HEK293 (cell line): ENCODE measurements at regions not wholly inside any gene's neighbourhood (a gene's known extent, or its start where the extent isn't known, plus 50 kb on each side); places are given as distances from the start of the nearest gene placed in this dataset.

Experiments
- CTCF ChIA-PET: fragments of 350-600 bp; formaldehyde crosslinking; extraction: SDS; loops from one replicate; lab custom pipeline; 2021; ENCODE audit warnings: antibody characterized with exemption; lab: Yijun Ruan, JAX
- POLR2A ChIA-PET: fragments of 300-600 bp; formaldehyde crosslinking; extraction: SDS; loops from one replicate; lab custom pipeline; 2020; ENCODE audit warnings: antibody characterized with exemption, inconsistent platforms; lab: Yijun Ruan, JAX
- H3K27ac ChIP-seq: fragments of 200-500 bp; sonication (Bioruptor generic); 2 replicates; pipeline ENCODE4 v1.5.1; 2014; ENCODE audit warnings: low read depth, low read length, control low read depth, inconsistent platforms; ENCODE audit errors: extremely low read depth
- H3K36me3 ChIP-seq, 2 experiments: fragments of 200-500 bp in 1 of 2; sonication (Bioruptor generic) in 1 of 2; 1 replicate in 1 of 2; 2 replicates in 1 of 2; pipeline ENCODE4 v1.5.1; 2014 to 2017; ENCODE audit warnings: inconsistent platforms in 2 of 2, low read length in 2 of 2; ENCODE audit not compliant: control insufficient read depth in 2 of 2, insufficient read depth in 1 of 2
- H3K4me1 ChIP-seq: fragments of 200-500 bp; sonication (Bioruptor generic); 2 replicates; pipeline ENCODE4 v1.5.1; 2014; ENCODE audit warnings: mild to moderate bottlenecking, low read length, inconsistent platforms; ENCODE audit not compliant: control insufficient read depth, insufficient read depth
- H3K4me3 ChIP-seq: 2 replicates; pipeline ENCODE4 v1.5.1; 2011; ENCODE audit warnings: low read depth, mild to moderate bottlenecking, control low read depth, low read length, moderate library complexity
- H3K9me3 ChIP-seq: fragments of 200-500 bp; sonication (Bioruptor generic); 2 replicates; pipeline ENCODE4 v1.5.1; 2014; ENCODE audit warnings: low read depth, low read length, inconsistent platforms; ENCODE audit not compliant: control insufficient read depth, insufficient read depth
- BCL11B ChIP-seq: fragments of 450-650 bp; formaldehyde crosslinking; IDR thresholded peaks from 2 replicates; pipeline ENCODE4 v1.5.1; 2016; ENCODE audit warnings: low read depth, missing biosample characterization, missing genetic modification characterization
- FEZF1 ChIP-seq: fragments of 450-650 bp; formaldehyde crosslinking; IDR thresholded peaks from 2 replicates; pipeline ENCODE4 v1.5.1; 2016; ENCODE audit warnings: missing biosample characterization, missing genetic modification characterization
- HOXC10 ChIP-seq: sonication (generic); formaldehyde crosslinking; IDR thresholded peaks from 2 replicates; pipeline ENCODE4 v1.8.1; 2023; ENCODE audit warnings: mild to moderate bottlenecking, missing genetic modification reagents
- IKZF3 ChIP-seq: fragments of 450-650 bp; IDR thresholded peaks from 2 replicates; pipeline ENCODE4 v1.5.0; 2018; ENCODE audit warnings: missing biosample characterization, mild to moderate bottlenecking, missing genetic modification characterization, moderate library complexity
- SP2 ChIP-seq: fragments of 450-650 bp; formaldehyde crosslinking; IDR thresholded peaks from 2 replicates; pipeline ENCODE4 v1.5.1; 2016; ENCODE audit warnings: missing biosample characterization, missing genetic modification characterization
- ZNF157 ChIP-seq: fragments of 450-650 bp; formaldehyde crosslinking; IDR thresholded peaks from 2 replicates; pipeline ENCODE4 v1.5.1; 2016; ENCODE audit warnings: missing biosample characterization, missing genetic modification characterization
- ZNF175 ChIP-seq: fragments of 450-650 bp; formaldehyde crosslinking; IDR thresholded peaks from 2 replicates; pipeline ENCODE4 v1.5.1; 2016; ENCODE audit warnings: missing biosample characterization, missing genetic modification characterization
- ZNF184 ChIP-seq: fragments of 450-650 bp; IDR thresholded peaks from 2 replicates; pipeline ENCODE4 v1.5.1; 2018; ENCODE audit warnings: missing biosample characterization, mild to moderate bottlenecking, missing genetic modification characterization
- ZNF311 ChIP-seq: fragments of 450-650 bp; formaldehyde crosslinking; IDR thresholded peaks from 2 replicates; pipeline ENCODE4 v1.5.1; 2017; ENCODE audit warnings: missing biosample characterization, missing genetic modification characterization, borderline replicate concordance
- ZNF37A ChIP-seq: fragments of 450-650 bp; IDR thresholded peaks from 2 replicates; pipeline ENCODE4 v1.5.1; 2018; ENCODE audit warnings: missing biosample characterization, missing genetic modification characterization
- ZNF555 ChIP-seq: fragments of 450-650 bp; formaldehyde crosslinking; conservative IDR thresholded peaks from 2 replicates; pipeline ENCODE4 v1.5.1; 2017; ENCODE audit warnings: missing biosample characterization, mild to moderate bottlenecking, missing genetic modification characterization, inconsistent platforms
- ZNF585B ChIP-seq: fragments of 450-650 bp; formaldehyde crosslinking; IDR thresholded peaks from 2 replicates; pipeline ENCODE4 v1.5.1; 2016; ENCODE audit warnings: missing biosample characterization, missing genetic modification characterization
- ZNF670 ChIP-seq: fragments of 450-650 bp; formaldehyde crosslinking; IDR thresholded peaks from 2 replicates; pipeline ENCODE4 v1.5.1; 2016; ENCODE audit warnings: missing biosample characterization, missing genetic modification characterization, low read depth
- ZNF830 ChIP-seq: fragments of 450-650 bp; IDR thresholded peaks from 2 replicates; pipeline ENCODE4 v1.5.0; 2018; ENCODE audit warnings: missing biosample characterization, missing genetic modification characterization, low read depth, mild to moderate bottlenecking, moderate library complexity
- TF ChIP-seq, protein P1 (sequence below): fragments of 450-650 bp; formaldehyde crosslinking; IDR thresholded peaks from 2 replicates; pipeline ENCODE4 v1.5.1; 2016; ENCODE audit warnings: missing biosample characterization, missing genetic modification characterization
- TF ChIP-seq, protein P2 (sequence below): fragments of 450-650 bp; formaldehyde crosslinking; IDR thresholded peaks from 2 replicates; pipeline ENCODE4 v1.5.1; 2017; ENCODE audit warnings: missing biosample characterization, mild to moderate bottlenecking, missing genetic modification characterization, moderate library complexity
- TF ChIP-seq, protein P3 (sequence below): fragments of 450-650 bp; formaldehyde crosslinking; IDR thresholded peaks from 2 replicates; pipeline ENCODE4 v1.5.1; 2016; ENCODE audit warnings: missing biosample characterization, missing genetic modification characterization
- TF ChIP-seq, protein P4 (sequence below): fragments of 450-650 bp; formaldehyde crosslinking; IDR thresholded peaks from 2 replicates; pipeline ENCODE4 v1.5.1; 2017; ENCODE audit warnings: missing biosample characterization, missing genetic modification characterization
- TF ChIP-seq, protein P5 (sequence below): fragments of 450-650 bp; formaldehyde crosslinking; IDR thresholded peaks from 2 replicates; pipeline ENCODE4 v1.5.1; 2016; ENCODE audit warnings: missing biosample characterization, missing genetic modification characterization, low read depth

DNA sequence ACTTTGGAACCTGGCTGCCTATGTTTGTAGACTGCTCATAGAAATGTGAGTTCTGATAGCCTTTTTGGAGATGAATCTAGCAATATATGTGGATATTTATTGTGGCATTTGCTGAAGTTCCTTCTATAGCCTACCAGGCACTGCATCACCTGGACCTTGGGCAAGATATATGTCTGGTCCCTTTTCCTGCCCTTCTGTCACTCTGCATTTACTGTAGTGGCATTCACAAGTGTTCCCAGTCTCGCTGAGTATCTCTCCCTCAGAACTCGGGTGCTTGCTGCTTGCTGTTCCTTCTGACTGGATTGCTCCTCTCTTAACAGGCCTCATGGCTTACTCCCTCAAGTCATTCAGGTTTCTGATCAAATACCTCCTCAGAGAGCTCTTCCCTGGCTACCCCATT lies 145.0 kb downstream of the UBE2E3 start (continued):
- TF ChIP-seq, protein P1, sequence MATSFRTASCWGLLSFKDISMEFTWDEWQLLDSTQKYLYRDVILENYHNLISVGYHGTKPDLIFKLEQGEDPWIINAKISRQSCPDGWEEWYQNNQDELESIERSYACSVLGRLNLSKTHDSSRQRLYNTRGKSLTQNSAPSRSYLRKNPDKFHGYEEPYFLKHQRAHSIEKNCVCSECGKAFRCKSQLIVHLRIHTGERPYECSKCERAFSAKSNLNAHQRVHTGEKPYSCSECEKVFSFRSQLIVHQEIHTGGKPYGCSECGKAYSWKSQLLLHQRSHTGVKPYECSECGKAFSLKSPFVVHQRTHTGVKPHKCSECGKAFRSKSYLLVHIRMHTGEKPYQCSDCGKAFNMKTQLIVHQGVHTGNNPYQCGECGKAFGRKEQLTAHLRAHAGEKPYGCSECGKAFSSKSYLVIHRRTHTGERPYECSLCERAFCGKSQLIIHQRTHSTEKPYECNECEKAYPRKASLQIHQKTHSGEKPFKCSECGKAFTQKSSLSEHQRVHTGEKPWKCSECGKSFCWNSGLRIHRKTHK = no peak
- TF ChIP-seq ZNF555 (tag by site-specific recombination) (no peak), BCL11B (tag by site-specific recombination) (no peak)
- TF ChIP-seq, protein P2, sequence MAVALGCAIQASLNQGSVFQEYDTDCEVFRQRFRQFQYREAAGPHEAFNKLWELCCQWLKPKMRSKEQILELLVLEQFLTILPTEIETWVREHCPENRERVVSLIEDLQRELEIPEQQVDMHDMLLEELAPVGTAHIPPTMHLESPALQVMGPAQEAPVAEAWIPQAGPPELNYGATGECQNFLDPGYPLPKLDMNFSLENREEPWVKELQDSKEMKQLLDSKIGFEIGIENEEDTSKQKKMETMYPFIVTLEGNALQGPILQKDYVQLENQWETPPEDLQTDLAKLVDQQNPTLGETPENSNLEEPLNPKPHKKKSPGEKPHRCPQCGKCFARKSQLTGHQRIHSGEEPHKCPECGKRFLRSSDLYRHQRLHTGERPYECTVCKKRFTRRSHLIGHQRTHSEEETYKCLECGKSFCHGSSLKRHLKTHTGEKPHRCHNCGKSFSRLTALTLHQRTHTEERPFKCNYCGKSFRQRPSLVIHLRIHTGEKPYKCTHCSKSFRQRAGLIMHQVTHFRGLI (tag by site-specific recombination) = no peak

DNA sequence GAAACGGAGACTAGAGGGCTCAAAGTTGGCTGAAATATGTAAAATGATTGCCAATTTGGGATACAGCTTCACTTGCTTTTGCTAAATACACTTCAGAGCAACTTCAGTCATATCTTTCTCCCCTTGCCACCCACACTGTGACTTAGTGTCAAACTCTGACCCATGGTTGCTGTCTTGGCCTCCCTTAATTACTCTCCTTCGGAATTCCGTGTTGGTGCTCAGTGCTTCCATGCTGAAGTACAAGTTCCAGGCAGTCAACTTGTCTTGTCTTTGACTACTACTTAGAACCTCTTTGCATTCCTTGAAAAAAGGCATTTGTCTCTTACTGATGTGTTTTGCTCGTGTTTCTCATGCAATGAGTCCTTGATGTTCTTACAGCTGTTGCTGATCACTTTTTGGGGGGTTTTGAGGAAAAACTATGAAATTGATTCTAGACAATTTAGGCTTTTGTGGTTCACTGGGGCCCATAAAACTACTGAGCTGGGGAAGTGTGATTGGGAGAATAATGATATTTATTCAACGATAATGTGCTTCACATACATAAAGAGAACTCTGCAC lies 146.0 kb downstream of the UBE2E3 start:
- no peak overlapping the region for H3K4me3 ChIP-seq
- no peaks in the 10 kb centered on the region for H3K36me3 ChIP-seq
- H3K27ac ChIP-seq = no peak overlapping the region
- TF ChIP-seq ZNF37A (no peak), ZNF157 (tag by site-specific recombination) (no peak), SP2 (no peak)
- TF ChIP-seq, protein P3, sequence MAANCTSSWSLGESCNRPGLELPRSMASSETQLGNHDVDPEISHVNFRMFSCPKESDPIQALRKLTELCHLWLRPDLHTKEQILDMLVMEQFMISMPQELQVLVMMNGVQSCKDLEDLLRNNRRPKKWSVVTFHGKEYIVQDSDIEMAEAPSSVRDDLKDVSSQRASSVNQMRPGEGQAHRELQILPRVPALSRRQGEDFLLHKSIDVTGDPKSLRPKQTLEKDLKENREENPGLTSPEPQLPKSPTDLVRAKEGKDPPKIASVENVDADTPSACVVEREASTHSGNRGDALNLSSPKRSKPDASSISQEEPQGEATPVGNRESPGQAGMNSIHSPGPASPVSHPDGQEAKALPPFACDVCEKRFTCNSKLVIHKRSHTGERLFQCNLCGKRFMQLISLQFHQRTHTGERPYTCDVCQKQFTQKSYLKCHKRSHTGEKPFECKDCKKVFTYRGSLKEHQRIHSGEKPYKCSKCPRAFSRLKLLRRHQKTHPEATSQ = no peak
- TF ChIP-seq, protein P1 = no peak
- TF ChIP-seq, protein P4, sequence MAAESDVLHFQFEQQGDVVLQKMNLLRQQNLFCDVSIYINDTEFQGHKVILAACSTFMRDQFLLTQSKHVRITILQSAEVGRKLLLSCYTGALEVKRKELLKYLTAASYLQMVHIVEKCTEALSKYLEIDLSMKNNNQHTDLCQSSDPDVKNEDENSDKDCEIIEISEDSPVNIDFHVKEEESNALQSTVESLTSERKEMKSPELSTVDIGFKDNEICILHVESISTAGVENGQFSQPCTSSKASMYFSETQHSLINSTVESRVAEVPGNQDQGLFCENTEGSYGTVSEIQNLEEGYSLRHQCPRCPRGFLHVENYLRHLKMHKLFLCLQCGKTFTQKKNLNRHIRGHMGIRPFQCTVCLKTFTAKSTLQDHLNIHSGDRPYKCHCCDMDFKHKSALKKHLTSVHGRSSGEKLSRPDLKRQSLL = no peak
- TF ChIP-seq, protein P5, sequence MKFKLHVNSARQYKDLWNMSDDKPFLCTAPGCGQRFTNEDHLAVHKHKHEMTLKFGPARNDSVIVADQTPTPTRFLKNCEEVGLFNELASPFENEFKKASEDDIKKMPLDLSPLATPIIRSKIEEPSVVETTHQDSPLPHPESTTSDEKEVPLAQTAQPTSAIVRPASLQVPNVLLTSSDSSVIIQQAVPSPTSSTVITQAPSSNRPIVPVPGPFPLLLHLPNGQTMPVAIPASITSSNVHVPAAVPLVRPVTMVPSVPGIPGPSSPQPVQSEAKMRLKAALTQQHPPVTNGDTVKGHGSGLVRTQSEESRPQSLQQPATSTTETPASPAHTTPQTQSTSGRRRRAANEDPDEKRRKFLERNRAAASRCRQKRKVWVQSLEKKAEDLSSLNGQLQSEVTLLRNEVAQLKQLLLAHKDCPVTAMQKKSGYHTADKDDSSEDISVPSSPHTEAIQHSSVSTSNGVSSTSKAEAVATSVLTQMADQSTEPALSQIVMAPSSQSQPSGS (tag by site-specific recombination) = no peak
- no peaks in the 10 kb centered on the region for H3K9me3 ChIP-seq
- POLR2A ChIA-PET = no interaction called here
- H3K4me1 ChIP-seq = no peaks in the 10 kb centered on the region
- CTCF ChIA-PET = no interaction called here

DNA sequence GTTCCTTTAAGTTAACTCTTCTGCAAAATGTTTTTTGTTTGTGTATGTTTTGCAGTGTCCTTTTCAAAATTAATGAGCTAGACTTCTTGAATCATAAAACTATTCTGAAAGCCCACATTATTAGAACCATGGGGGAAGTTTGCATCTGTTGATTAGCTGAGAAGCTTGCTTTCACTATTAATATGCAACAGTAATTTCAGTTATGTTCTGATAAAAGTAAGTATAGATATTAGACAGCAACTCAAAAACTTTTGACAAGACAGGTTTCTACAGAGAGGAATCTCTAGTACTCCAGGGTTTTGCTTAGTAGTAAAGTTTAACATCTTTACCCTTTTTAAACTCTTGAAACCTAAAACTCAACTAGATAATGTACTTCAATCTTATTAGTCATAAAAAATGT lies 147.8 kb downstream of the UBE2E3 start:
- no peak for TF ChIP-seq ZNF585B (tag by site-specific recombination)
- TF ChIP-seq ZNF311 (tag by site-specific recombination) = no peak
- TF ChIP-seq FEZF1 (tag by site-specific recombination) = no peak
- TF ChIP-seq ZNF175 (tag by site-specific recombination) = no peak
- no peak for TF ChIP-seq ZNF670 (tag by site-specific recombination)
- no peak for TF ChIP-seq HOXC10
- TF ChIP-seq ZNF184 = no peak
- no peak for TF ChIP-seq ZNF830
- no peak for TF ChIP-seq IKZF3
- H3K36me3 ChIP-seq = no peaks in the 10 kb centered on the region
- H3K4me3 ChIP-seq = no peak overlapping the region
- H3K27ac ChIP-seq = no peak overlapping the region
- H3K9me3 ChIP-seq = no peaks in the 10 kb centered on the region
- POLR2A ChIA-PET = no interaction called here
- no peaks in the 10 kb centered on the region for H3K4me1 ChIP-seq
- CTCF ChIA-PET = no interaction called here
